ENCODE measurements at regions not wholly inside any gene's neighbourhood (a gene's known extent, or its start where the extent isn't known, plus 50 kb on each side); places are given as distances from the start of the nearest gene placed in this dataset.

DNA sequence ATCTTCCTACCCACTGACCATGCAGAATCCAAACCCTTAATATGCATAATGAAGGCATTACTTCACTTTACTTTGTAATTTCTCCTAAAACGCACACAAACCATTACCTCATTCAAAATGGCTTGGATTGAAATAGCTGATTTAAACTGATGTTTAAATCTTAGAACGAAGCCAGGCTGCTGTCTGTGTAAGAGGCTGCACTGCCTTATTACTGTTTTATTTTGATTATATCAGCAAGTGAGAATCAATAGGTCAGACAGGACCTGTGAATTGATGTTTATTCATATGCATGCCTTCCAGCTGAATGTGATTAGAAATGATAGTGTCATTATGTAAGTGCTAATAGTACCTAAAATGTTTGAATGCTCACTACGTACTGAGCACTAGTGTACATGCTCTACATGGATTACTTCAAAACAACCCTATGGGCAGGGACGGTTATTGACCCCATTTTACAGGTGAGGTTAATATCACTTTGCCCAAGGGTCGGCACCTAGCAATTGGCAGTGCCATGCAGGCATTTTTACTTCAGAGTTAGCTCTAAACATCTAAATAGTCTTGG is 314.2 kb upstream of the CBLB start:
- Histone ChIP-seq H3K9me3 (ENCODE audit: severe bottlenecking) (no peaks in the 10 kb centered on the region), H3K27ac (no peak overlapping the region), H3K4me3 (ENCODE audit: low read depth, low read length) (no peak overlapping the region), H3K36me3 (no peaks in the 10 kb centered on the region), H3K27me3 (ENCODE audit: insufficient read depth, low read depth, severe bottlenecking) (no peaks in the 10 kb centered on the region)
- no peak for DNase-seq
- TF ChIP-seq, protein P1, sequence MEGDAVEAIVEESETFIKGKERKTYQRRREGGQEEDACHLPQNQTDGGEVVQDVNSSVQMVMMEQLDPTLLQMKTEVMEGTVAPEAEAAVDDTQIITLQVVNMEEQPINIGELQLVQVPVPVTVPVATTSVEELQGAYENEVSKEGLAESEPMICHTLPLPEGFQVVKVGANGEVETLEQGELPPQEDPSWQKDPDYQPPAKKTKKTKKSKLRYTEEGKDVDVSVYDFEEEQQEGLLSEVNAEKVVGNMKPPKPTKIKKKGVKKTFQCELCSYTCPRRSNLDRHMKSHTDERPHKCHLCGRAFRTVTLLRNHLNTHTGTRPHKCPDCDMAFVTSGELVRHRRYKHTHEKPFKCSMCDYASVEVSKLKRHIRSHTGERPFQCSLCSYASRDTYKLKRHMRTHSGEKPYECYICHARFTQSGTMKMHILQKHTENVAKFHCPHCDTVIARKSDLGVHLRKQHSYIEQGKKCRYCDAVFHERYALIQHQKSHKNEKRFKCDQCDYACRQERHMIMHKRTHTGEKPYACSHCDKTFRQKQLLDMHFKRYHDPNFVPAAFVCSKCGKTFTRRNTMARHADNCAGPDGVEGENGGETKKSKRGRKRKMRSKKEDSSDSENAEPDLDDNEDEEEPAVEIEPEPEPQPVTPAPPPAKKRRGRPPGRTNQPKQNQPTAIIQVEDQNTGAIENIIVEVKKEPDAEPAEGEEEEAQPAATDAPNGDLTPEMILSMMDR (IDR thresholded peaks at IDR 0.05; ENCODE audit: low read depth, low read length), result no peak

DNA sequence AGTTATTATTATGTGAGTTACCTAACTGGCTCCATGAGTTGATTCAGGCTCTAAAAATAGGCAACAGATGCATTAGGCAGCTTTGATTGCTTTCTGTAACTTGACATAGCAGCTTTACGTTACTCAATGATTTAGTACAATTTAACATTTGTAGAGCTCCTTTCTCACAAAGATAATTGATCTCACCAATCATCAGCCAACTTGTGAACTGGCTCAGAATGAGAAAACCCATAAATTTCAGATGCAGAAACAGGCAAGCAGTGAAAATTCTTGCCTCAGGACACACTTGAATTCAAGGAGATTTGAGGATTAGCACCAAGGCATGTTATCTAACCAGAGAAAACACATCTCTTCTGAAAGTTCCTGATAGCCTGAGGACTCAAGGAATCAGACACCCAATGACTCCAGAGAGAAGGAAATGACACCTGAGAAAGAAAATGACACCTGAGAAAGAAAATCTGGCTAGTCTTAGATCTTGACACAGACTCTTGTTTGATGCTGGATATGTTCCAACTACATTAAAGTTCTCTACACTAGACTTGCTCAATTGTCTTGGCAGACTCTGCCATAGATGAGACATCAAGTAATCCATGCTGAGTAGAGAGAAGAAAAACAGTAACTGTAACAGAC is 315.1 kb upstream of the CBLB start:
- TF ChIP-seq, protein P1 (IDR thresholded peaks at IDR 0.05; ENCODE audit: low read depth, low read length), result no peak
- no peak overlapping the region for H3K4me3 ChIP-seq (ENCODE audit: low read depth, low read length)
- no peaks in the 10 kb centered on the region for H3K27me3 ChIP-seq (ENCODE audit: insufficient read depth, low read depth, severe bottlenecking)
- DNase-seq, result no peak
- no peaks in the 10 kb centered on the region for H3K9me3 ChIP-seq (ENCODE audit: severe bottlenecking)
- H3K36me3 ChIP-seq, result no peaks in the 10 kb centered on the region
- no peak overlapping the region for H3K27ac ChIP-seq

DNA sequence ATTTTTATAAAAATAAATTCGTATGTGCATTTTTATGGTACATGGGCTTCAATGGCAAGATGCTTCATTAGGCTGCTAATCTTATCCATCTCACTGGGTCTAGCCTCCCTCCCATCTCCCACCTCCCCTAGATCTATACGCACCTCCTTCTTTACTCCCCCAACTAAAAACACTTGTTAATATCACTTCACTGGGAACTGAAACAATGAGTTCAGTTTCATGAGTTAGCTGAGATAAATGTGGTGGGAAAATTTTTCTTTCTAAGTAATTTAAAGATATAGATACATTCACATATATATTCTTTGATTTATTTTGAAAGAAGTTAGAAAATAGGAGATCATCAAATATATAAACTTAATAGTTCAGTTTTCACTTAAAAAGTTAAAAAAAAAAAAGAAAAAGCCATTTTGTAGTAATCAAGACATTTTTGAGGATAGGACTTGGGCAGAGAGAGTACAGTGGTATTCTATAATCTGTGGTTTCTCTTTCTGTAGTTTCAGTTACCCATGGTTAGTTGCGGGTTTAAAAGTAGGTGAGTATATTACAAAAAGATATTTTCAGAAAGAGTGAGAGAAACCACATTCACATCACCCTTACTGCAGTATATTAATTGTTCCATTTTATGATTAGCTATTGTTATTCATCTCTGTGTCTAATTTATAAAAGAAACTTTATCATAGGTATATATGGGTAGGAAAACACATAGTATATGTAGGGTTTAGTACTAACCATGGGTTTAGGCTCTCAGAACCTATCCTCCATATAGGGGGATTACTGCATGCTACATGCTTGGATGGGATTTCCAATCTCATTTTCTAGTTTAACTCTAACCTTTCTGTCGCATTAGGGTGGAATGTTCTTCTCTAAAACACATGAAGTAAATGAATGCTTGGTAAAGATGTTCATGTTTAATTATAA is 316.0 kb upstream of the CBLB start:
- H3K27ac ChIP-seq, result no peak overlapping the region
- no peaks in the 10 kb centered on the region for H3K27me3 ChIP-seq (ENCODE audit: insufficient read depth, low read depth, severe bottlenecking)
- H3K36me3 ChIP-seq, result no peaks in the 10 kb centered on the region
- H3K9me3 ChIP-seq (ENCODE audit: severe bottlenecking), result no peaks in the 10 kb centered on the region
- H3K4me3 ChIP-seq (ENCODE audit: low read depth, low read length), result no peak overlapping the region
- DNase-seq, result no peak
- TF ChIP-seq, protein P1 (IDR thresholded peaks at IDR 0.05; ENCODE audit: low read depth, low read length), result no peak

DNA sequence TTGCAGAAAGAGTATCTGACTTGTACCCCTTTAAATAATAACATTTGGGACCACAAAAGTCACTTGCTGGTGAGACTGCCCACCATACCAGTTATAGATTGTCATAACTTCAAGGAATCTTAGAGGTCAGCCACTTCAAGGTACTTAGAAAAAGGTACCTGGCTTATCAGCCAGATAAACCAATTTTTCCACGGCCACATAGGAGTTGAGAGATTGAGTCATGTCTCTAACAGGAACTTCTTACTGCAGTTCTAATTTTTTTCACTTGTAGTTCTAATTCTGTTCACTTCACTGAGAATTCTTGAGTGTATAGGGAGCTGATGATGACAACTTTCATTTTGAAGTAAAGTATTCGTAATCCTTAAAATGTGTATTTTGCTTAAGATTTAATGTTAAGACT is 317.1 kb upstream of the CBLB start:
- H3K27me3 ChIP-seq (ENCODE audit: insufficient read depth, low read depth, severe bottlenecking), result no peaks in the 10 kb centered on the region
- no peaks in the 10 kb centered on the region for H3K9me3 ChIP-seq (ENCODE audit: severe bottlenecking)
- H3K36me3 ChIP-seq, result no peaks in the 10 kb centered on the region
- DNase-seq, result no peak
- TF ChIP-seq, protein P1 (IDR thresholded peaks at IDR 0.05; ENCODE audit: low read depth, low read length), result no peak
- H3K27ac ChIP-seq, result no peak overlapping the region
- H3K4me3 ChIP-seq (ENCODE audit: low read depth, low read length), result no peak overlapping the region

DNA sequence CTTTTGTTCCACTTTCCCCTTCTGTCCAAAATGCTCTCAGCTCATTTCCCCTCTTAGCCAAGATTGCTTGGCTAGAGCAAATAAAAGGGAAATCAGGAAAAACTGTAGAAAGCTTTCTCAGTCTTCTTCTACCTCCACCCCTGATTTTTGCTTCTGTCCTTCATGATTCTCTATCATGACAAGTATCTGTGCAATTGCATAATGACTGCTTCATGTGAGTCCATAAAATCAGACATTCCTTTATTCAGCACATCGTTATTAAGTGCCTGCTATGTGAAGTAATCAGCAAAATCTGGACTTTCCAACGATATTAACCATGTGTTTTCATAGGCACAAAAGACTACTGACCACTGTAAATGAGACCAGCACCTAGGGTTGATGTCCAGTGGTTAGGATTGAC is 321.5 kb upstream of the CBLB start:
- Histone ChIP-seq H3K36me3 (no peaks in the 10 kb centered on the region), H3K4me3 (ENCODE audit: low read depth, low read length) (no peak overlapping the region)

More for the DNA sequence above, 321.5 kb upstream of the CBLB start:
- Histone ChIP-seq H3K9me3 (ENCODE audit: severe bottlenecking) (no peaks in the 10 kb centered on the region), H3K27ac (no peak overlapping the region), H3K27me3 (ENCODE audit: insufficient read depth, low read depth, severe bottlenecking) (no peaks in the 10 kb centered on the region)
- no peak for DNase-seq
- TF ChIP-seq, protein P1 (IDR thresholded peaks at IDR 0.05; ENCODE audit: low read depth, low read length), result no peak
